HG02763 (cell line): ENCODE measurements at regions not wholly inside any gene's neighbourhood (a gene's known extent, or its start where the extent isn't known, plus 50 kb on each side); places are given as distances from the start of the nearest gene placed in this dataset.

Source experiments
- ATAC-seq: cut with Tn5 transposase; IDR thresholded peaks from one replicate; pipeline ENCODE4 v1.9.1; 2021; ENCODE audit warnings: mild to moderate bottlenecking, moderate library complexity; ENCODE audit not compliant: unreplicated experiment

GRCh38 chr10:59077855-59078254 lies 98.6 kb upstream of the PHYHIPL start:
- no peak for ATAC-seq

GRCh38 chr10:59078978-59079377 lies 97.5 kb upstream of the PHYHIPL start:
- no peak for ATAC-seq

GRCh38 chr10:59079386-59080226 lies 96.8 kb upstream of the PHYHIPL start:
- ATAC-seq, result no peak

- ATAC-seq, result no peak
Observed at GRCh38 chr10:59082249-59082648, 94.2 kb upstream of the PHYHIPL start.

GRCh38 chr10:59085054-59085453 lies 91.4 kb upstream of the PHYHIPL start:
- no peak for ATAC-seq

- ATAC-seq, result no peak
Observed at GRCh38 chr10:59085711-59086502, 90.5 kb upstream of the PHYHIPL start.

GRCh38 chr10:59087486-59087885 lies 89.0 kb upstream of the PHYHIPL start:
- ATAC-seq, result no peak

GRCh38 chr10:59088912-59089573 lies 87.4 kb upstream of the PHYHIPL start:
- no peak for ATAC-seq

- ATAC-seq, result no peak
Observed at GRCh38 chr10:59090817-59091622, 85.4 kb upstream of the PHYHIPL start.

GRCh38 chr10:59093461-59093860 lies 83.0 kb upstream of the PHYHIPL start:
- no peak for ATAC-seq

- ATAC-seq, result no peak
Observed at GRCh38 chr10:59096631-59097030, 79.8 kb upstream of the PHYHIPL start.

- no peak for ATAC-seq
Observed at GRCh38 chr10:59098387-59098786, 78.1 kb upstream of the PHYHIPL start.

- no peak for ATAC-seq
Observed at GRCh38 chr10:59098831-59099452, 77.5 kb upstream of the PHYHIPL start.

GRCh38 chr10:59099481-59099880 lies 77.0 kb upstream of the PHYHIPL start:
- no peak for ATAC-seq

- ATAC-seq, result no peak
Observed at GRCh38 chr10:59102394-59102793, 74.0 kb upstream of the PHYHIPL start.

GRCh38 chr10:59104186-59104585 lies 72.3 kb upstream of the PHYHIPL start:
- no peak for ATAC-seq

- ATAC-seq, result no peak
Observed at GRCh38 chr10:59106441-59106840, 70.0 kb upstream of the PHYHIPL start.

- ATAC-seq, result no peak
Observed at GRCh38 chr10:59107147-59107546, 69.3 kb upstream of the PHYHIPL start.

GRCh38 chr10:59108296-59108870 lies 68.1 kb upstream of the PHYHIPL start:
- no peak for ATAC-seq

- no peak for ATAC-seq
Observed at GRCh38 chr10:59108886-59109288, 67.6 kb upstream of the PHYHIPL start.
